NOMO-1 treated with DMSO at 0.1 percent for 48 hours (cell line): ENCODE measurements at regions not wholly inside any gene's neighbourhood (a gene's known extent, or its start where the extent isn't known, plus 50 kb on each side); places are given as distances from the start of the nearest gene placed in this dataset.

Source experiments
- DNase-seq: peaks from one replicate; lab custom pipeline; 2025; ENCODE audit not compliant: unreplicated experiment; lab: John Stamatoyannopoulos, UW

DNA sequence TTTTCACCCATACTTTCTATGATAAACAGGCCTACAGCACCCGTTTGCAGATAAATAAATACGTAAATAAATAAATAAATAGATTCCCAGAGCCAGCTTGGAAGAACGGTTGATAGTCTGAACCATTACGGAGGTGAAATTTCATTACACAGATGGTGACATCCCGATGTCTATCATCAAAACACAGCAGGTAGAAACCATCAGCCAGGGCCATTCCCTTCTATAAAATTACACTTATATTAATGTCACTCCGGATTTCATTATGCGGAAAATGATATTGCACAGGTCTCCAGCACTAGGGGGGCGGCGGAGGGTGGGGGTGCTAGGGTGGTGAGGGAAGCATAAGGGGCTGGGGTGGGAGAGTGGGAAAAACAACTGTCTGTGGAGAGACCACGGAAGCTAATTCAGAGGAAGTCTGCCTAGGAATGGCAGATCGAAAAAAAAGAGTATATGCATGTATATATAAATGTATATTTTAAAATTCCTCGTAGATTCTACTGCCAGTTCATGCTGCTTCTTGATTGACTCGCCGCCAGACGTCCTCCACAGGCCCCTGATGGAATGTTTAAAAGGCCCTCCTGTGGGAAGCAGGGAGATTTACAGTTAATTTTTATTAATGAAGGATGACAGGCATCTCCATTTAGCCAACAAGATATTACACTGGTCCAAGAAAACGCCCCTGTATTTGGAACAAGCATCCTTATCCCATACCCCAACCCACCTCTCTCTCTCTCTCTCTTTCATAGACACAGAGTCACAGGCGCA is 1906.0 kb upstream of the PIK3C3 start:
- DNase-seq = no peak

DNA sequence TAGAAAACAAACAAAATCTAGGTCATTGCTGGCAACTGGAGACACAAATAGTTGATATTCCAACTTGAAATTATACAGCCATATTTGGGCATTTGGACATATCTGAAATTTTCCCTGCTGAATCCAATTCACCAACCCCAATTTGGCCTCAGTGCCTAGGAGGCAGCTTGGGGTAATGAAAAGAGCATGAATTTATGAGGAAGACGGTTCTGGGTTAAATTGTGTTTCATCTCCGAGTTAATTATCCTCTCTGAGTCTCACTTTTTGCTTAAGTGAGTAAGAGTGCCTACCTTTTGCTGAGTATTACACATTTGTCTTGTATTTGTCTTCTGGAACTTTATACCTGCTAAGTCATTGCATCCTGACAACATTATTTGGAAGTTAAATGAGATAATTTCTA is 1906.8 kb upstream of the PIK3C3 start:
- DNase-seq = no peak

DNA sequence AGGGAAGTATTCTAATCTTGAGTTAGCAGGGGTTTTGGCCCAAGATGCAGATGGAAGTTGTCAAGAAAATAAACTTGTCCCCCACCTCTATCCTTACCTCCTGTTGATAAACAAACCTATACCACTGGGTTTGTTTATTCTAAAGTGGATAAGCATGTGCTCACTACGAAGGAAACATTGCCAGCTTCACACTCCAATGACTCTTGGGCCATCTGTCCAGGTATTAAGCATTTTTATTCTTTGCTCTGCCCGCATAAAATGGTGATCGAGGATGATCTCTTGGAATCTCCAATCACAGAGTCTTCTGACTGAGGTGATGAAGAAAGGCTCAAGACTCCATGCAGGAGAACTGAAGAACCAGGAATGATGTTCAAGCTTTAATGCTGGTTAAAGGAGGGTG is 1908.4 kb upstream of the PIK3C3 start:
- no peak for DNase-seq

DNA sequence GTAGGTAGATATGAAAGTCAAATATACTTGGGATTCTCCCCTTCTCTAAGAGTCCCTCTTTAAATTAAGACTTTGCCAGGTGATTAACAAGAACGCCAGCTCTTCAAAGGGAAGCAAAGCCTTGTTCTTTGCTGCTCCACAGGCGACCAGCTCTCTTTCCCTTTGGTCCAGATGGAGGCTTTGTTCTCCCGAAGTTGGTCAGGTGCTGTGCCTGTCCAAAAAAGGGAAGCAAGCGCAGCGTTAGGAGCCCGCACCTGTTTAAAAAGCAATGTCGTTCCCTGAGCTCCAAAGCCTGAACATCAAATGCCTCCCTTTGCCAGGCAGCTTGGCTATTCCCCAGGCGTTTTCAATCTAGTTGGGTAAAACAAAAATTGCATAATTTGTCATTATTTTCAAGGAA is 1913.1 kb upstream of the PIK3C3 start:
- no peak for DNase-seq

DNA sequence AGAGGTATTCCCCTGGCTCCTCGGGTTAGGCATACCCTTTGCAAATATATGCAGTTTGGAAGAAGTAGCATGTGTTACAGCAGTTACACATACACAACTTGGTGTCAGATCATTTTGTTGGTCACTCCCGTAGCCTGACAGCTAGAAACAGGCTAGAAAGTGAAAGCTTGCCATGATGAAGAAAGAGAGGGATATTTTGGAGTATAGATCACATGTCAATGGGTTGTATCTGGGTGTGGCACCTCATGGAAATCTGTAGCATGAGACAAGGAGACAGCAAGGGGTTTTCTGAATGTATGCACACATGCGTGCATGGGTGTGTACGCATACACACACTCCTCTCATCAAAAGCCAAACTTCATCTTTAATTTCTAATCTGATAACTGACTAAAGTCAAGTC is 1914.5 kb upstream of the PIK3C3 start:
- no peak for DNase-seq

DNA sequence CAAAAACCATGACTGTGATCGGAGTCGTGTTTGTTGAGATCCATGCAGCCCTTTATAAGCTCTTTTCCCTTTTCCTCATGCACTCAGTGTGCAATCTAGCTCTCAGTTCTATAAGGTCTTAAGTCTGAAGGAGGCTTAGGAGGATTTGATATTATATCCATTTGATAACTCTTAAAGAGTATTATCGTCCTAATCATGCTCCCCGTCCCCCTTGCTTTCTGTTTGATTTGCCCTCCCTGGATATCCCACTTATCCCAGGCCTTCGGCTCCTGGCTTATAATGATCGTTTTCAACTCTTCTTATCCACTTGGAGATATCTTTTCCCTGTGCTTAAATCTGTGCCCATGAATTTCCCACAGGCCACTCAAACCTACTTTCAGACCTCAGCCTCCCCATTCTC is 1917.7 kb upstream of the PIK3C3 start:
- DNase-seq = no peak

DNA sequence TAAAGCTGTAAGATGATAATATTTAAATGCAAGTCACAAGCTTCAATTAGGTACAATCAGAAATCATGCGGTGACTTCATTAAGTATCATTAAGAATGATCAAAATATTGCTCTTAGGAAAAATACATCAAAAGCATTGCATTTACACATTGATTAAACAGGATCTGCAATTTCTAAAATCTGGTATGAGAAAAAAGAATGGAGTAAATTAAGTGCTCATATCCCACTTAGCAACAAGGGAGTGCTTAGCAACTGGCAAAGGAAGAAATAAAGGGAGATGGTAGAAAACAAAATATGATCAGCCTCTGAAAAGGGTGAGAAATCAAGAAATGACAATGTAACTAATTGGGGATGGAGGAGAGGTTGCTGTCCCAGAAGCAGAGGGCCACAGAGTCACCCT is 1918.2 kb upstream of the PIK3C3 start:
- DNase-seq = no peak

DNA sequence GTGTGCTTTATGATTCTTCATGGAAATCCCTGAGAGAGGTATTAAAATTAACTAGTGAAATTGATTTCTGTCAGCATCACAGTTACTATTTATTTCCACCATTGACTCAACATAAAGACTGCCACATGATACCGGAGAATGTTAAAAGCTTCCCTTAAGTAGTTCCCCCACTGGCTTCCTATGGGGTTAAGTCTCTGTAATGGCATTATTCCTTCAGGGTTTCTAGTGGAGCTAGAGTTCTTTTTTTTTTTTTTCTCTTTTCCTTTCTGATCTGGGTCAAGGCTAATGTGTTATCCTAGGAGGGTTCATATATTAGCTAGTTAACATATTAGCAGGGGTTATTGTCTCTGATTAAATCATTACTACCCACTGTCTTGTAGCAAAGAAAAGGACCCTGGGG is 1919.1 kb upstream of the PIK3C3 start:
- DNase-seq = no peak

DNA sequence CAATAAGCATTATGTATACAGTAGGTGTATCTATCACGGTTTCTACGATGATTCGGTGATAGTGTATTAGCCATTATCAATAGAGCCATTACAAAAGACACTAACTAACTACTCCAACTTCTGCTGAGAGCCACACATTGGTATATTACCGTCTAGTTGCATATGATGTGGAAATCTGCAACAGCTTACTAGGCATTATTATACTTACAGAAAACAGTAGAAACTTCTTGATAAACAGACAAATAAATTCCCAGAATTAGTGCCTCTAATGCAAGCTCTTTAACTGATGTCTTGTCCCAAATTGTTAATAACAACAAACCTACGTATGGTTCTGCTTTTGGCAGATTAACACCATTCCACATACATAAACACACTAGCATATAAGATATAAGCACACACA is 1923.0 kb upstream of the PIK3C3 start:
- DNase-seq = no peak

DNA sequence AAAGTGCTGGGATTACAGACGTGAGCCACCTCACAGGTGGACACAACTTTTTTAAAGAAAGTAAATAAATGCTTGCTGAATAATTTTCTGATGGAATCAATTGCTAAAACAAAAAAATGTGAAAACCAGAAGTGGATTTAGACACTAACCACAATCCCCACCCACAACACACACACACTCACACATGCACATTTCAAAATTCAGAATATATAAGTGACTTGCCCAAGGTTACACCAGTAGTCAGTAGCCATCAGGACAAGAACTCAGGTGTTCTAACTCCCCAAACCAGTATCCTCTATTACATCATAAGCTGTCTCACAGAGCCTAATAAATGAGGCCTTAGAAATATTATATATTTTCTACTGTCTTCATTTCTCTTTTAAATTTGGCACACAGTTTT is 1923.6 kb upstream of the PIK3C3 start:
- DNase-seq = no peak

DNA sequence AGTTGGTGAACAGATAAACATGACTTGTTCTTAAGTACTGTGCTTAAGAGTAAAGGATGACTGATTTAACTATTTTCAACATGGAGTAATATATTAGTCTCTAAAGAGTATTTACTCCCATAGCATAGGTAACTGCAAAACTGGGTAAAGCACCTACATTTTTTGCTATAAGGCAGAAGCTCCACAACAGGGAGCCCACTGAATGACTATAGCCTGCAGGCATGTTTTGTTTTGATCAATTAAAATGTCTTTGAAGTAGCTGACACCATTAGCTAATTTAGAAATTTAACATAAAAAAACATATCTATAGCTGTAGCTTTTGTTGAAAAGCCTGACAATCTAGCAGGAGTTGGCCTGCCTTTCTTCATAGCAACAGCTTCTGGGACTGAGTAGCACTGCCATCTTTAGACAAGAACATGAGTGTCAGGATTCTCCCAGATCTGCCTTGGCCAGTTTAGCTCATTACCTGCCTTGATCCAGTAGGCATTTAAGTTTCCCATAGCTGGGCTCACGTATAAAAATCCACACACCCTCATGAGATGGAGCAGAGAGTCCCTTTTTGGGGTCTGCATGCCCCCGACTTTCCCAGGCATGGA is 1935.1 kb upstream of the PIK3C3 start:
- no peak for DNase-seq

DNA sequence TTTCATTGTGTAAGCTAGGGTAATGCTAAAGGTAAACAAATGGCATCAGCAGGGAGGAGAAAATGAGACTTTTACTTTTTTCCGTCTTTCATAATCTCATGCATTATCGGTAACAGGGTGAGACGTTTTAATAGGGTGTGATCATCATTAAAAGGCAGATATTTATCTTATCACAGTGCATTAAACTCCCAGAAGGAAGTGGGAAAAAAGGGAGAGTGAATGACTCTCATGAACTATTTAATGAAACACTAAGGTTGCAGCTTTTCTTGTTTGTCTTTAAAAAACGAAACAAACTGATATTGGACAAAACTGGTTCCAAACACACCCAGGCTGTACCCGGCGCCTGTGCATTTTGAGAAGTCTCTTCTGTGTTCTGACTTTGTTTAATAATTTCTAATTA is 1936.8 kb upstream of the PIK3C3 start:
- no peak for DNase-seq

DNA sequence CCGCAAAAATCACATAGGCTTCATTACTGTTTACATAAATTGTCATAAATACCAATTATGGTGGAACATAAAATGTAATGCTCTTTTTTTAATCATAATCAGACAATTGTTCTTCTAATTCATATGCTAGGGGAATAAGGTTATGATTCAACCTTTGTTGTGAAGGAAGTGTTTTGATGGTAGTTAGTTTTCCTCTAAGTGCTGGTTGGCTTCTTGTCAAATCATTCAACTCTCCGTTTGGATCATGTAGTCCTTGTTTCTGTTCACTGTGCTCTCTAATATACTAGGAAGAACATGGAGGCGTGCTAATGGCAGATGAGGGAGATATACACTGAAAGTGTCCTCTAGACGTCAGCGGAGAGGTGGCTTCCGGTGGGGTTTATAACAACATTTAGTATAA is 1938.0 kb upstream of the PIK3C3 start:
- no peak for DNase-seq

DNA sequence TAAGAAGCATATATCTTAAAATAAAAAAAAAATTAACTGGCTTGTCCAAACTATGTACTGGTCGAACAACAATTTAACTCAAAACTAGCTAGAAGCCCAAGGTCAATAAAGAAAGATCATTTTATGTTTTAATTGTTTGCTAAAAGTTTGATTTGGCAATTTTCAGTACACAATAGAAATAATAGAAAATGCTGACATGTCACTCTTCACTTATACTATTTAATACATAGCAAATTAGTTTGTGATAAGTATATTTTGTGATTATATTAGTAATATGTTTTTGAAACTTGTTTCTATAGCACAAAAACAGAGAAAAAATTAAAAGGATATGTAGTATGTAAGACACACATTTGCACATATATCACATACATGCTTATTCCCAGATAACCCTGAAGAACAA is 1938.6 kb upstream of the PIK3C3 start:
- no peak for DNase-seq

DNA sequence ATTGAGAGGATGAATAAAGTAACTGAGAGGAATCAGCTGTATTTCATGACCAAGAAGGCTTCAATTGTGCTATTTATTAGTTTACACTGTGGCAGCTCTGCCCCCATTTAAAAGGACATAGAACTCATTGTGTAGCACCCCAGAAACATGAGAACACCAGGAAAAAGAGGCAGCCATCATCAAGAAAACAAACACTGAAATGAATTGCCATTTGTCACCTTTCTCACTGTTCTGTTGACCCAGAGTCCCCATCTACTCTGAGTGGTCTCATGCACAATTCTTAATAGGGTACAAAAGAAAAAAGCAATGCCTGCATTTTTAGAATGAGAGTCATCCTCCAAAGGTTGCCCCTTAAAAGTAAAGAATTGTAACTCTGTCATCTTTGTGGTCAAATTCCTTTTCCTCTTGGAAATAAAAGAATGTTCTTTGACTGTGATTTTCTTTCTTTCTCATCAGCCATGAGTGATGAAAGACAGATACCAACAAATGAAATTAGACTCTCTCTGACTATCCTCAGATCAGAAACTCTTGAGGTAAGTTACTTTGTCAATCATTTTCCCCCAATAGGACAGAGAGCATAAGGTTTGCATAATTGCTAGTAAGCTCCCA is 1941.9 kb upstream of the PIK3C3 start:
- no peak for DNase-seq

DNA sequence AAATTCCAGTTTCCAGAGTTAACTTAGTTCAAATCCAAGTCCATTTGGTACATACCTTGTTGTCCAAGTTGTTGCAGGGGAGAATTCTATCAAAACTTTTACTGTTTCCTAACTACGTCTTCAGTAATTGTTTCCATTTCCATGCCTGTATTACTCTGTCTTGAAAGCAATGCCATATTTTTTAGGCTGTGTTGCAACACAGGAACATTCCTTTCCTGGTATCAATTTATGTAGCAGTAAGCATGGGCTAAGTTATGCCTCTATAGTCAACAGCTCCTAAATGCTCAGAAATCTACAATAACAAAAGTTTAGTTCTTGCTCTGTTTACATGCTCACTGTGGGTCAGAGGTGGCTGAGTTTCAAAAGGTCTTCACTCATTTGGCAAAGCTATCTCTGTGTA is 1943.8 kb upstream of the PIK3C3 start:
- DNase-seq = no peak

DNA sequence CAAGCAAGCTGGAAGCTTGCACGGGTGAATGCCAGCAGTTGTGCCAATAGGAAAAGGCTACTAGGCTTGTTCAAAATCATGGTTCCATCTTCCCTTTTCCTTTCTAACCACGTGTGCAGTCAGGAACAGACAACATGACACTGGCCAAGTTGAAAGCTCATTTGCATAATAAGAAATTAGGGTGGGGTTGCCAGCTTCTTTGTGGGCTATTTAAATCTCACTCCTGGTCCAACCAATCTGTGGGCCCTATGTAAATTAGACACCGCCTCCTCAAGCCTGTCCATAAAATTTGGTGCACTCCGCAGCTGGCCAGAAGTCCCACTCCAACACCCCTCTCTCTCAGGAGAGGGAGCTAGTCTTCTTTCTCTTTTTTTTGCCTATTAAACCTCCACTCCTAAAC is 1948.4 kb upstream of the PIK3C3 start:
- no peak for DNase-seq

DNA sequence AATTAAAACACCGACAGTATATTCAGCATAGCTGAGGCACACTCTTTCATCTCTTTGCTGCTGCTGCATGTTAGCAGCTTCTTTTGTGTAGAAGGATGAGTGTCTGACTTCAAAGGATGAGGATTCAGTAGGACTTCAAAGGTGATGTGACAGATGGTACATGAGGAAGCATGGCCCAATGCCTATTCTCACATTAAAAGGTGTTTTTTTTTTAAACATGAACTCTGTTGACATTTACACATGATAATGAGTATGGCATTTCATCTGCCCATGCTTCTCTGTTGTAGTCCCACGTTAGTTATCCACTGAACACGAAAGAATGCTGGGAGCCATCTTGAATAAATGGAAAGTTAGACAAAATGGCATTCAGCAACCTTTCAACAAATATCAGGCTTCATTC is 1950.8 kb upstream of the PIK3C3 start:
- DNase-seq = no peak

DNA sequence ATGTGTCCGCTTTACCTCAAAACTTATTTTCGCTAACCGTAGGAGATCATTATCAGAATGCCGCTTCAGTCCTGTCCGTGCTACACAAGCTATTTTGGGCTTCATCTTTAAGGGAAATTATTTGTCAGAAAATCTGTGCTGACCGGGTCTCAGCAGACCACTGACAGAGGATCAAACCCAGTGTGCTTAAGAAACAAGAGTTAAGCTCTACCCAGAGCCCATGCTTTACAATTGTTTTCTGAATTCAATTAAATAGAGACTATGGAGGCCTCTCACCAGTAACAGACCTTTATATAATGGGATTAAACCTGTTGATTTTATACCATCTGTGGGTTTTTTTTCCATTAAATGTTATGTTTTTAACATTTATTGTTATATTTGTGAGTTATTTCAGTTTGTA is 1956.7 kb upstream of the PIK3C3 start:
- no peak for DNase-seq

DNA sequence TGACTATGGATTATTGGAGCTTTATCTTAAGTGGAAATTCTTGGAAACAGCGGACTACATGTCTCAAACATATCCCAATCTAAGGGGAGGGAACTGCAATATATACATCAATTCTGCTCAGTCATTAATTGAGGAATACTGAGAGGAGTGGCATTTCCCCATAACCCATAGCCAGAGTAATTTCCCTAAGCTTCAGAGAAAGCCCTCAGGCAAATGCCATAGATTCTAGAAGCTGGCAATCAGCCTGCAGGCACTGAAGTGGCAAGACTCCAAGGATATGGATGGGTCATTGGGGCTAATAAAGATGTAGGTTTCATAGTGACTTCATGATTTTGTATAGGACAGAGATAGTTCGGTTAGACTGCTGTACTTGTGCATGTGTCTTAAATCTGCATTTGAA is 1960.5 kb upstream of the PIK3C3 start:
- DNase-seq = no peak

DNA sequence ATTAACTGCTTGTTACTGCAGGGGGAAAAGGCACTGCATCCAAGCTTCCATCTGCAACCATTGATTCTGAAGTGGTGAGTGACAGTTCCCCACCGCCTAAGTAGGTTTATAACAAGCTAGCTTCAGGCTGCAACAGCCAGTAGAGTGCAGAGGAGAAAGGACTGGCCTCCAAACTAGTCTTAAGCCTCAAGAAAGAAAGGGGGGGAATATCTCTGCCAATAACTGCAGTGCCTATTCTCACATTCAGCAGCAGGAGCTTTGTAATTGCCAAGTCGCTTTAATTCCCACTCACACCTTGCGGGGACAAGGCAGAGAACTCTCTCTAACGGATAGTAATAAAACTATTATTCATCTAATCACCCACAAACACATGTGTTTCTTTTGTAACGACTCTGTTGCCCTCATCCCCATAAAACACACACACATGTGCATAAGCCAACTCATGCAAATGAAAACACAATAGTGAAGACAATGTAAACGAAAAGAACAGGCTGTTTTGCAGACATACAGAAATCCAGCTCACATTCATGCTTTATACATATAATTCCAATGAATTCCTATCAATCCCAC is 1963.3 kb upstream of the PIK3C3 start:
- DNase-seq = no peak

DNA sequence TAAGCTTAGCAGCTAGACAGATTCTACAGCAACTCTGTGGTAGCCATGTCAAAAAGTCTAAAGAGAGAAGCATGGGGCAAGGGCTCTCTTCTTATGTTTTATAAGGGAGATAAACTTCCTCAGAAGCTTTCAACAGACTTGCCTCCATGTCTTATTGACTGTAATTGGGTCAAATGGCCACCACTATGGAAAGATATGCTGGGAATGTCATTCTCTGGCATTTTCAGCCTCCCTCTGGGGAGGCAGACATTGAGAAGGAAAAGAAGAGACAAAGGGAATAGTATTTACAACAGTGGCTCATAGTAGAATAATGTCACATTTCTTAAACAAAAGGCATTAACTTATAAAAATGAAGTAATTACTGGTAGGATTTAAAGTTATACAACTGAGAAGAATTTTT is 1964.5 kb upstream of the PIK3C3 start:
- no peak for DNase-seq
